HEK293T (cell line): ENCODE measurements at regions not wholly inside any gene's neighbourhood (a gene's known extent, or its start where the extent isn't known, plus 50 kb on each side); places are given as distances from the start of the nearest gene placed in this dataset.

Experiments
- ARNT ChIP-seq: fragments of 450-650 bp; IDR thresholded peaks from 2 replicates; pipeline ENCODE4 v1.6.1; 2017; ENCODE audit warnings: mild to moderate bottlenecking
- BHLHE40 ChIP-seq: fragments of 450-650 bp; IDR thresholded peaks from 2 replicates; pipeline ENCODE4 v1.6.1; 2016; ENCODE audit warnings: mild to moderate bottlenecking, moderate library complexity, borderline replicate concordance
- FOXA1 ChIP-seq: fragments of 450-650 bp; IDR thresholded peaks from 2 replicates; pipeline ENCODE4 v1.6.1; 2016; ENCODE audit warnings: mild to moderate bottlenecking
- FOXM1 ChIP-seq: fragments of 450-650 bp; IDR thresholded peaks from 2 replicates; pipeline ENCODE4 v1.6.1; 2017; ENCODE audit warnings: mild to moderate bottlenecking, borderline replicate concordance
- LEF1 ChIP-seq: fragments of 450-650 bp; IDR thresholded peaks from 2 replicates; pipeline ENCODE4 v1.6.1; 2017; ENCODE audit warnings: mild to moderate bottlenecking, borderline replicate concordance
- NFRKB ChIP-seq: fragments of 450-650 bp; IDR thresholded peaks from 2 replicates; pipeline ENCODE4 v1.6.1; 2016; ENCODE audit warnings: mild to moderate bottlenecking, moderate library complexity
- SP1 ChIP-seq: fragments of 450-650 bp; IDR thresholded peaks from 2 replicates; pipeline ENCODE4 v1.6.1; 2017
- ZNF384 ChIP-seq: fragments of 450-650 bp; IDR thresholded peaks from 2 replicates; pipeline ENCODE4 v1.6.1; 2016

DNA sequence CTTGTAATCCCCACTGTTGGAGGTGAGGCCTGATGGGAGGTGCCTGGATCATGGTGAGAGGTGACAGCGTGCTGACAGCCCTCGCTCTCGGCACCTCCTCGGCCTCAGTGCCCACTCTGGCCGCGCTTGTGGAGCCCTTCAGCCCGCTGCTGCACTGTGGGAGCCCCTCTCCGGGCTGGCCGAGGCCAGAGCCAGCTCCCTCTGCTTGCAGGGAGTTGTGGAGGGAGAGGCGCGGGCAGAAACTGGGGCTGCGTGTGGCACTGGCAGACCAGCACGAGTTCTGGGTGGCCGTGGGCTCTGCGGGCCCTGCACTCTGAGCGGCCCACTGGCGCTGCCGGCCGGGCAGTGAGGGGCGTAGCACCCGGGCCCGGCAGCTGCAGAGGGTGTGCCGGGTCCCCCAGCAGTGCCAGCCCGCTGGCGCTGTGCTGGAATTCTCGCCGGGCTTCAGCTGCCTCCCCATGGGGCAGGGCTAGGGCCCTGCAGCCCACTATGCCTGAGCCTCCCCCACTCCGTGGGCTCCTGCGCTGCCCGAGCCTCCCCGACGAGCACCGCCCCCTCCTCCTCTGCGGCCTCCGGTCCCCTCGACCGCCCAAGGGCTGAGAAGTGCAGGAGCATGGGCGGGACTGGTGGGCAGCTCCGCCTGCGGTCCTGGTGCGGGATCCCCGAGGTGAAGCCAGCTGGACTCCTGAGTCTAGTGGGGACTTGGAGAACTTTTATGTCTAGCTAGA is 197.1 kb downstream of the SPP2 start:
- TF ChIP-seq FOXM1: no peak
- no peak for TF ChIP-seq SP1
- TF ChIP-seq BHLHE40: no peak
- TF ChIP-seq ARNT: no peak
- no peak for TF ChIP-seq FOXA1
- TF ChIP-seq NFRKB: no peak
- no peak for TF ChIP-seq ZNF384
- TF ChIP-seq LEF1: no peak
